Hepatocyte (in vitro differentiated cells): ENCODE measurements at regions not wholly inside any gene's neighbourhood (a gene's known extent, or its start where the extent isn't known, plus 50 kb on each side); places are given as distances from the start of the nearest gene placed in this dataset.

ENCODE experiments used
- CTCF ChIP-seq: fragments of 200-600 bp; sonication (generic); IDR thresholded peaks from 2 replicates; pipeline ENCODE4 v1.5.1; 2016; ENCODE audit warnings: antibody characterized with exemption, mild to moderate bottlenecking; ENCODE audit not compliant: poor library complexity
- EZH2 ChIP-seq: fragments of 200-600 bp; sonication (generic); IDR thresholded peaks from 2 replicates; pipeline ENCODE4 v1.6.1; 2016; ENCODE audit warnings: antibody characterized with exemption, mild to moderate bottlenecking, borderline replicate concordance
- EZH2phosphoT487 ChIP-seq: fragments of 200-600 bp; sonication (generic); IDR thresholded peaks from one replicate; pipeline ENCODE4 v1.6.1; 2018; ENCODE audit warnings: antibody characterized with exemption, mild to moderate bottlenecking, low read depth, moderate library complexity; ENCODE audit not compliant: unreplicated experiment, severe bottlenecking

- TF ChIP-seq CTCF (no peak), EZH2 (no peak), EZH2phosphoT487 (no peak)
Measured at GRCh38 chr22:34973016-34973415, 92.9 kb upstream of the ISX start.
